Esophagus squamous epithelium (tissue), 5 donors: ENCODE measurements at regions not wholly inside any gene's neighbourhood (a gene's known extent, or its start where the extent isn't known, plus 50 kb on each side); places are given as distances from the start of the nearest gene placed in this dataset.

Experiments used
- DNase-seq: peaks from one replicate; lab custom pipeline; 2025; lab: John Stamatoyannopoulos, UW
- H3K27ac ChIP-seq, 4 donors: fragments of 200-600 bp; sonication (generic); one replicate each; pipeline ENCODE4 v1.5.1; 2016 to 2019; ENCODE audit warnings: mild to moderate bottlenecking in 1 of 4
- H3K27me3 ChIP-seq, 4 donors: fragments of 200-600 bp; sonication (generic); 1 replicate in 3 of 4; 2 replicates in 1 of 4; pipeline versions ENCODE4 v1.5.1 to v1.6.0; 2017 to 2021; ENCODE audit warnings: antibody characterized with exemption in 1 of 4
- H3K36me3 ChIP-seq, 3 donors: fragments of 200-600 bp; sonication (generic); one replicate each; pipeline ENCODE4 v1.5.1; 2016 to 2019
- H3K4me1 ChIP-seq, 3 donors: fragments of 200-600 bp; sonication (generic); one replicate each; pipeline ENCODE4 v1.5.1; 2017 to 2019
- H3K4me3 ChIP-seq, 4 donors: fragments of 200-600 bp; sonication (generic); 1 replicate in 3 of 4; 2 replicates in 1 of 4; pipeline ENCODE4 v1.5.1; 2016 to 2019; ENCODE audit warnings: mild to moderate bottlenecking in 2 of 4, moderate library complexity in 1 of 4
- H3K9me3 ChIP-seq, 3 donors: fragments of 200-600 bp; sonication (generic); one replicate each; pipeline ENCODE4 v1.5.1; 2016 to 2019
- POLR2A ChIP-seq, 4 donors: fragments of 450-650 bp; IDR thresholded peaks; one replicate each; pipeline ENCODE4 v1.6.1; 2017; ENCODE audit warnings: antibody characterized with exemption in 4 of 4, mild to moderate bottlenecking in 4 of 4, moderate library complexity in 3 of 4
- WGBS, 2 donors: methylation state at CpG; one replicate each; pipeline ENCODE4 v1.1.5; 2018; 5-methylcytosine and 5-hydroxymethylcytosine counted together
- intact Hi-C: fragments of 100-400 bp; cut with DNase I; formaldehyde crosslinking; loops from one replicate; pipeline ENCODE4 v1.15.0; 2022
- TF ChIP-seq, protein P1 (sequence below), 6 experiments: fragments of 450-650 bp in 4 of 6; fragments of 200-600 bp in 2 of 6; sonication (generic) in 2 of 6; IDR thresholded peaks; one replicate each; pipeline ENCODE4 v1.5.1; 2016 to 2019; ENCODE audit warnings: antibody characterized with exemption in 6 of 6, mild to moderate bottlenecking in 4 of 6, moderate library complexity in 4 of 6
- donor health status: DM: yes; HTN: yes; CAD: no.

DNA sequence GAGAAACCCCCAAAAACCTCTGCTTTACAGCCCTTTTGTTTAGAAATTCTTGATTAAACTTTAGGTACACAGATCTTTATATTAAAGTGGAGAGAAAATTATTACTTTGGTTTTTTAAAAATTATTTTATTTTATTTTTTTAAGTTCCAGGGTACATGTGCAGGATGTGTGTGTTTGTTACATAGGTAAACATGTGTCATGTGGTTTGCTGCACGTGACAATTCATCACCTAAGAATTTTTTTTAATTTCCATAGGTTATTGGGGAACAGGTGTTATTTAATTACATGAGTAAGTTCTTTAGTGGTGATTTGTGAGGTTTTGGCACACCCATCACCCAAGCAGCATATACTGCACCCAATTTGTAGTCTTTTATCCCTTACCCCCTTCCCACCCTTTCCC, 581.7 kb downstream of the CSNK1G3 start:
- intact Hi-C loops, result no loop called here
- H3K27ac ChIP-seq, result no peak overlapping the region
- TF ChIP-seq, protein P1, sequence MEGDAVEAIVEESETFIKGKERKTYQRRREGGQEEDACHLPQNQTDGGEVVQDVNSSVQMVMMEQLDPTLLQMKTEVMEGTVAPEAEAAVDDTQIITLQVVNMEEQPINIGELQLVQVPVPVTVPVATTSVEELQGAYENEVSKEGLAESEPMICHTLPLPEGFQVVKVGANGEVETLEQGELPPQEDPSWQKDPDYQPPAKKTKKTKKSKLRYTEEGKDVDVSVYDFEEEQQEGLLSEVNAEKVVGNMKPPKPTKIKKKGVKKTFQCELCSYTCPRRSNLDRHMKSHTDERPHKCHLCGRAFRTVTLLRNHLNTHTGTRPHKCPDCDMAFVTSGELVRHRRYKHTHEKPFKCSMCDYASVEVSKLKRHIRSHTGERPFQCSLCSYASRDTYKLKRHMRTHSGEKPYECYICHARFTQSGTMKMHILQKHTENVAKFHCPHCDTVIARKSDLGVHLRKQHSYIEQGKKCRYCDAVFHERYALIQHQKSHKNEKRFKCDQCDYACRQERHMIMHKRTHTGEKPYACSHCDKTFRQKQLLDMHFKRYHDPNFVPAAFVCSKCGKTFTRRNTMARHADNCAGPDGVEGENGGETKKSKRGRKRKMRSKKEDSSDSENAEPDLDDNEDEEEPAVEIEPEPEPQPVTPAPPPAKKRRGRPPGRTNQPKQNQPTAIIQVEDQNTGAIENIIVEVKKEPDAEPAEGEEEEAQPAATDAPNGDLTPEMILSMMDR (IDR thresholded peaks at IDR 0.05), result no peak
- TF ChIP-seq POLR2A (IDR thresholded peaks at IDR 0.05), result no peak
- H3K4me1 ChIP-seq, result no peaks in the 10 kb centered on the region
- no peak overlapping the region for H3K4me3 ChIP-seq
- DNase-seq, result no peak
- H3K36me3 ChIP-seq, result no peaks in the 10 kb centered on the region
- WGBS, 2 donors, result 78 to 85% methylated on average over 1 of the region's 1 CpG
- no peaks in the 10 kb centered on the region for H3K9me3 ChIP-seq
- H3K27me3 ChIP-seq, result no peaks in the 10 kb centered on the region

DNA sequence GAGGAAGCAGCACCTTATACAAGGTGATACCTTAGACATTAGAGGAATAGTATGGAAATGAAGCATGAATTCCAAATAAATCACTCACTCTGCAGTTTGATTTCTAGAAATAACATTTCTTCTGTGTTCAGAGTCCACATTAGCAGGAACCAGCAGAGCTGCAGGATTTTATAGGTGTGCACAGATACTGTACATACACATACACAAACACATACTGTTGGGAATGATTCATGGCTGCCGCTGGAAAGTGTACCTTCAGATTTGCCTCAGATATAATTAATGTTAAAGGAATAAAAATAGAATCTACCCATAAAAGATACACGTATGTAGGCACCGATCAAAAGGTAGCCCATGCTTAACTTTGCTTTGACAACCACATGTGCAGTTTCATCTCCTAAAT, 578.1 kb downstream of the CSNK1G3 start:
- H3K27me3 ChIP-seq, result no peaks in the 10 kb centered on the region
- WGBS, 2 donors, result 82 to 84% methylated on average over 3 of the region's 3 CpGs
- intact Hi-C loops, result no loop called here
- no peak overlapping the region for H3K4me3 ChIP-seq
- no peak overlapping the region for H3K27ac ChIP-seq
- no peaks in the 10 kb centered on the region for H3K36me3 ChIP-seq
- H3K9me3 ChIP-seq, result no peaks in the 10 kb centered on the region
- H3K4me1 ChIP-seq, result no peaks in the 10 kb centered on the region
- no peak for DNase-seq
- TF ChIP-seq POLR2A (IDR thresholded peaks at IDR 0.05), result no peak
- TF ChIP-seq, protein P1 (IDR thresholded peaks at IDR 0.05), result no peak

DNA sequence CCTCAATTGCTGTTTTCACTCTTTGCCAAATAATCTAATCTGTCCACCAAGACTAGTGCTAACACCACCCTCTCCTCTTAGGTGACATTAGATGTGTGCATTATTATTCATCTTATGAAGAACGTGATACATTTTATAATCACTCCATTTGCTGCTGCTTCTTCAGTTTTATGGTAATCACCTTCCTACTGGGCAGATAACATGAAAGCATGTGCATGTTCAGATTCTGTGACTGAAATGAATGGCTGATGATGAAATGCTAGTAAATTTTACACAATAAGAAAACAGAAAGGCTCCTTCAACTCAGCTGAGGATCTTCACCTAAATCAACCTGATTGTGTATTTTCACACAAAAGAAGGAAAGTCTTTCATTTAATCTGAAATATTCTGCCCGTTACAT, 577.6 kb downstream of the CSNK1G3 start:
- no peak for TF ChIP-seq POLR2A (IDR thresholded peaks at IDR 0.05)
- TF ChIP-seq, protein P1 (IDR thresholded peaks at IDR 0.05), result no peak
- Histone ChIP-seq H3K27me3 (no peaks in the 10 kb centered on the region), H3K4me3 (no peak overlapping the region), H3K36me3 (no peaks in the 10 kb centered on the region), H3K27ac (no peak overlapping the region), H3K9me3 (no peaks in the 10 kb centered on the region), H3K4me1 (no peaks in the 10 kb centered on the region)
- intact Hi-C loops, result no loop called here
- no peak for DNase-seq
- WGBS, 2 donors, result 38 to 69% methylated on average over 2 of the region's 2 CpGs

DNA sequence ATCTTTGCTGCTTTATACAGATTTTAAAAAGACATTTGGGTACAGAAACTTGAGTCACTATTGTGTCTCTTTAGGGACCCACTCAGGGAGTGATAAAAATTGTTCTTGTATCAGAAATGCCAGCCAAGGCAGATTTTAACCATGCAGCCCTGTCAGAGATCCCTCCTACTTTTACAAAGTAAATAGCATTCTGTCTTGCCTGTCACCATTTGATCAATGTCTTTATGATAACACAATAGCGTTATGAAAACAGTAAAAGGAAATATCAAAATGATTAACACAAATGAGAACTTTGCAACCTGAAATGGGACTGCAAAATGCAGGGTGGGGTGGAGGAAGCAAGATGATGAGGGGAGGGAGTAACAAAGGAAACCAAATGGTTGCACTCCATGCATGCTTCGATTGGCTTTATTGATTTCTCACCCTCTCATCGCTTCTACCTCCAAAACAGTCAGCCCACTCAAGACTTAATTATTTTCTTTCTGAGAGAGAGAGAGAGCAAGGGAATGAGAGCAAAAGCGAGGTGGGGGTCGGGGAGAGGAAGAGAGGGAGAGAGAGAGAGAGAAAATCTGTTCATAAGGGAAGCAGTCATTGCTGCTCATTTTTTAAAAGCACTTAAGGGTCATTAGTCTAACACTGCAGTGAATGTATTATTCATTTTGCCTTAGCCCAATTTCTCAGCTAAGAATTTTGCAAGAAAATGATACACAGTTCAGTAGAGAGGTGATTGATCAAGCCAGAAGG, 576.5 kb downstream of the CSNK1G3 start:
- intact Hi-C loops, result no loop called here
- 48 to 68% methylated on average over 5 of the region's 5 CpGs for WGBS, 2 donors

DNA sequence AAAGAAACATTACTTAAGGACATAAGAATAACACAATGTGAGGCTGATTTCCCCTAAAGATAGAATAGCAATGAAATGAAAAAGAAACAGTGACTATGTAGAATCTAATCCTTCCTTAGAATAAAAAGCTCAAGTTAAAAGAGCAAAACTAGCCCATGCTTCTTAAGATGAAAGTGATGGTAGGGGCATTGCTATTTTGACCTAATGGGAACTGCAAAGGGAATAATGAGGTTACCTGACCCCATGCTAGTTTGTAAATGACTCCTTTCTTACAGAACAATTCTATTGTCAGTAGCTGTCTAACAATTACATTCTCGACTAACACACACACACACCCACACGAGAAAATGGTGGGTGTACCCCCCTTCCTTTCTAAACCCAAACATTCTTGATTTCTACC, 575.8 kb downstream of the CSNK1G3 start:
- intact Hi-C loops, result no loop called here
- Histone ChIP-seq H3K4me3 (no peak overlapping the region), H3K9me3 (no peaks in the 10 kb centered on the region), H3K36me3 (no peaks in the 10 kb centered on the region), H3K27ac (no peak overlapping the region), H3K4me1 (no peaks in the 10 kb centered on the region), H3K27me3 (no peaks in the 10 kb centered on the region)
- WGBS, 2 donors, result 71 to 84% methylated on average over 2 of the region's 2 CpGs
- no peak for DNase-seq
- TF ChIP-seq POLR2A (IDR thresholded peaks at IDR 0.05), result no peak
- TF ChIP-seq, protein P1 (IDR thresholded peaks at IDR 0.05), result no peak

More for the DNA sequence above, 576.5 kb downstream of the CSNK1G3 start:
- Histone ChIP-seq H3K27ac (no peak overlapping the region), H3K4me3 (no peak overlapping the region), H3K4me1 (no peaks in the 10 kb centered on the region), H3K36me3 (no peaks in the 10 kb centered on the region), H3K9me3 (no peaks in the 10 kb centered on the region), H3K27me3 (no peaks in the 10 kb centered on the region)
- DNase-seq, result no peak
- TF ChIP-seq, protein P1 (IDR thresholded peaks at IDR 0.05), result no peak
- TF ChIP-seq POLR2A (IDR thresholded peaks at IDR 0.05), result no peak
